SKM-1 (cell line): ENCODE measurements at regions not wholly inside any gene's neighbourhood (a gene's known extent, or its start where the extent isn't known, plus 50 kb on each side); places are given as distances from the start of the nearest gene placed in this dataset.
A peak's percentile ranks its signal among the peaks of the same experiment; 100 is the strongest.

Experiments used
- DNase-seq: peaks from one replicate; lab custom pipeline; 2025; ENCODE audit not compliant: unreplicated experiment; lab: John Stamatoyannopoulos, UW

GRCh38 chr7:18151422-18151821 lies 123.8 kb upstream of the PRPS1L1 start:
- DNase-seq: no peak

GRCh38 chr7:18153183-18153748 lies 125.6 kb upstream of the PRPS1L1 start:
- no peak for DNase-seq

- no peak for DNase-seq
These were observed 127.1 kb upstream of the PRPS1L1 start for GRCh38 chr7:18154726-18155125.

- DNase-seq: no peak
These were observed 129.6 kb upstream of the PRPS1L1 start for GRCh38 chr7:18157233-18157632.

- no peak for DNase-seq
These were observed 135.0 kb upstream of the PRPS1L1 start for GRCh38 chr7:18162657-18163056.

- no peak for DNase-seq
These were observed 135.4 kb upstream of the PRPS1L1 start for GRCh38 chr7:18163091-18163490.

- no peak for DNase-seq
These were observed 137.5 kb upstream of the PRPS1L1 start for GRCh38 chr7:18165166-18165565.

GRCh38 chr7:18166002-18166401 lies 138.4 kb upstream of the PRPS1L1 start:
- DNase-seq: no peak

- DNase-seq: no peak
These were observed 140.2 kb upstream of the PRPS1L1 start for GRCh38 chr7:18167815-18168214.

- DNase-seq: no peak
These were observed 147.3 kb upstream of the PRPS1L1 start for GRCh38 chr7:18174996-18175395.

GRCh38 chr7:18175801-18176450 lies 148.3 kb upstream of the PRPS1L1 start:
- no peak for DNase-seq

GRCh38 chr7:18177129-18177814 lies 149.6 kb upstream of the PRPS1L1 start:
- DNase-seq: no peak

GRCh38 chr7:18177815-18178660 lies 150.4 kb upstream of the PRPS1L1 start:
- DNase-seq: peak; percentile 94

GRCh38 chr7:18179093-18179492 lies 151.4 kb upstream of the PRPS1L1 start:
- no peak for DNase-seq

GRCh38 chr7:18180685-18181084 lies 153.0 kb upstream of the PRPS1L1 start:
- no peak for DNase-seq

- DNase-seq: no peak
These were observed 162.0 kb upstream of the PRPS1L1 start for GRCh38 chr7:18189500-18190126.

- DNase-seq: no peak
These were observed 163.7 kb upstream of the PRPS1L1 start for GRCh38 chr7:18191341-18191740.

GRCh38 chr7:18191862-18192625 lies 164.4 kb upstream of the PRPS1L1 start:
- DNase-seq: no peak

- no peak for DNase-seq
These were observed 167.0 kb upstream of the PRPS1L1 start for GRCh38 chr7:18194616-18195015.

- no peak for DNase-seq
These were observed 169.0 kb upstream of the PRPS1L1 start for GRCh38 chr7:18196638-18197037.
